ENCODE measurements at regions not wholly inside any gene's neighbourhood (a gene's known extent, or its start where the extent isn't known, plus 50 kb on each side); places are given as distances from the start of the nearest gene placed in this dataset.

DNA sequence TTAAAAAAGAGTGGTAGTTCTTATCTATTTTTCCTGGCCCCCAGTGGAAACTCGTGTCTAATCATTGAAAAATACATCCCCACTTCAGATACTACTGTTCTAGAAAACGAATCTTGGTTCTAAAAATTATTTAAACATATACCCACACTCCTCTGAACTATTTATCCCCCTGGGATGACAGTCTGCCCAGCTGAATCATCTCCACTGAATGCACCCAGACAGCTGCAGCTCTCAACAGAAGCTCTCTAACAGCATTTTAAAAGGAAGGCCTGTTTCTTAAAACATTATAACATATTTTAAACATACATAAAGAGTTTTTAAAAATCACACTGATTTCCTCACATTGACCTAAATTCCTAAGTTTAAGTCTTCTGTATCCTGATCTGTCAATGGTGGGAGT is 544.6 kb upstream of the PHF14 start:
- TF ChIP-seq, protein P1, sequence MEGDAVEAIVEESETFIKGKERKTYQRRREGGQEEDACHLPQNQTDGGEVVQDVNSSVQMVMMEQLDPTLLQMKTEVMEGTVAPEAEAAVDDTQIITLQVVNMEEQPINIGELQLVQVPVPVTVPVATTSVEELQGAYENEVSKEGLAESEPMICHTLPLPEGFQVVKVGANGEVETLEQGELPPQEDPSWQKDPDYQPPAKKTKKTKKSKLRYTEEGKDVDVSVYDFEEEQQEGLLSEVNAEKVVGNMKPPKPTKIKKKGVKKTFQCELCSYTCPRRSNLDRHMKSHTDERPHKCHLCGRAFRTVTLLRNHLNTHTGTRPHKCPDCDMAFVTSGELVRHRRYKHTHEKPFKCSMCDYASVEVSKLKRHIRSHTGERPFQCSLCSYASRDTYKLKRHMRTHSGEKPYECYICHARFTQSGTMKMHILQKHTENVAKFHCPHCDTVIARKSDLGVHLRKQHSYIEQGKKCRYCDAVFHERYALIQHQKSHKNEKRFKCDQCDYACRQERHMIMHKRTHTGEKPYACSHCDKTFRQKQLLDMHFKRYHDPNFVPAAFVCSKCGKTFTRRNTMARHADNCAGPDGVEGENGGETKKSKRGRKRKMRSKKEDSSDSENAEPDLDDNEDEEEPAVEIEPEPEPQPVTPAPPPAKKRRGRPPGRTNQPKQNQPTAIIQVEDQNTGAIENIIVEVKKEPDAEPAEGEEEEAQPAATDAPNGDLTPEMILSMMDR (conservative IDR thresholded peaks at IDR 0.05): no peak
- Histone ChIP-seq H3K9me3 (ENCODE audit: control insufficient read depth, low read length) (no peaks in the 10 kb centered on the region), H3K4me3 (ENCODE audit: low read length) (no peak overlapping the region), H3K9ac (ENCODE audit: extremely low read depth, low read length, poor library complexity, severe bottlenecking) (no peak overlapping the region), H3K27me3 (ENCODE audit: control insufficient read depth, insufficient read depth, low read length, poor library complexity, severe bottlenecking) (no peaks in the 10 kb centered on the region), H3K4me1 (ENCODE audit: control insufficient read depth, insufficient read depth, low read length) (no peaks in the 10 kb centered on the region), H3K36me3 (ENCODE audit: control insufficient read depth, insufficient read depth, low read length) (no peaks in the 10 kb centered on the region), H3K27ac (ENCODE audit: low read depth, low read length) (no peak overlapping the region)
- H3K27ac Mint-ChIP-seq: peak overlapping the region; percentile 46
- H3K36me3 Mint-ChIP-seq (ENCODE audit: low read depth): no peaks in the 10 kb centered on the region
- no peaks in the 10 kb centered on the region for H3K27me3 Mint-ChIP-seq (ENCODE audit: insufficient read depth)
- DNase-seq: no peak
- H3K9me3 Mint-ChIP-seq: no peaks in the 10 kb centered on the region
- no peaks in the 10 kb centered on the region for H3K4me1 Mint-ChIP-seq
- 44% methylated on average over 2 of the region's 2 CpGs; no CpG with 5 or more reads in 1 of the 2 experiments for WGBS, 2 experiments (ENCODE audit: insufficient coverage in 1 of 2, insufficient read length in 1 of 2)
- H3K4me3 Mint-ChIP-seq: no peak overlapping the region

DNA sequence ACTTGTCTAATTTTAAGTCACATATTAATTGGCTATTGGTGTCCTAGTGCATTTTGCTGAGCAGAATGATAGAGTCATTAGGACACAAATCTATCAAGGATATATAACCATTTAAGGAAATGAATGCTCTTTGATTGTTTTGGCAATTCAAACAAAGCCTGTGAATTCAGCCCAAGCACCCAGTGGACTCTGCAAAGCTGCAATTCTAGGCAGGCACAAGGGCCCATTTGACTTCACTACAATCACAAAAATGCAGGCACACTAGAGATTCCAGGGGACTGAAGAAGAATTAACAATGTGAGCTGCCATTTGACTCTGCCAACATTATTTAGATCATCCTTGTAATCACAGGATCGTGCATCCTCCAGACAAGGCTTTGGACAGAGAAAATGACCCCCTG is 544.2 kb upstream of the PHF14 start:
- 87 to 100% methylated on average over 1 of the region's 1 CpG for WGBS, 2 experiments (ENCODE audit: insufficient coverage in 1 of 2, insufficient read length in 1 of 2)
- TF ChIP-seq, protein P1 (conservative IDR thresholded peaks at IDR 0.05): no peak
- Mint-ChIP-seq H3K27me3 (ENCODE audit: insufficient read depth) (no peaks in the 10 kb centered on the region), H3K27ac (no peak overlapping the region), H3K4me3 (no peak overlapping the region), H3K4me1 (no peaks in the 10 kb centered on the region), H3K36me3 (ENCODE audit: low read depth) (no peaks in the 10 kb centered on the region), H3K9me3 (no peaks in the 10 kb centered on the region)
- H3K9ac ChIP-seq (ENCODE audit: extremely low read depth, low read length, poor library complexity, severe bottlenecking): no peak overlapping the region
- no peaks in the 10 kb centered on the region for H3K9me3 ChIP-seq (ENCODE audit: control insufficient read depth, low read length)
- H3K4me3 ChIP-seq (ENCODE audit: low read length): no peak overlapping the region
- no peak overlapping the region for H3K27ac ChIP-seq (ENCODE audit: low read depth, low read length)
- H3K4me1 ChIP-seq (ENCODE audit: control insufficient read depth, insufficient read depth, low read length): no peaks in the 10 kb centered on the region
- H3K36me3 ChIP-seq (ENCODE audit: control insufficient read depth, insufficient read depth, low read length): no peaks in the 10 kb centered on the region
- no peaks in the 10 kb centered on the region for H3K27me3 ChIP-seq (ENCODE audit: control insufficient read depth, insufficient read depth, low read length, poor library complexity, severe bottlenecking)
- DNase-seq: no peak

GRCh38 chr7:10436302-10436701 is 537.4 kb upstream of the PHF14 start:
- no peaks in the 10 kb centered on the region for H3K9me3 Mint-ChIP-seq
- H3K36me3 Mint-ChIP-seq (ENCODE audit: low read depth): no peaks in the 10 kb centered on the region
- no peak for DNase-seq
- WGBS, 2 experiments (ENCODE audit: insufficient coverage in 1 of 2, insufficient read length in 1 of 2): 91% methylated on average over 2 of the region's 2 CpGs; no CpG with 5 or more reads in 1 of the 2 experiments
- H3K27ac ChIP-seq (ENCODE audit: low read depth, low read length): no peak overlapping the region
- H3K9me3 ChIP-seq (ENCODE audit: control insufficient read depth, low read length): no peaks in the 10 kb centered on the region
- H3K9ac ChIP-seq (ENCODE audit: extremely low read depth, low read length, poor library complexity, severe bottlenecking): no peak overlapping the region
- TF ChIP-seq, protein P1 (conservative IDR thresholded peaks at IDR 0.05): no peak
- H3K4me1 Mint-ChIP-seq: no peaks in the 10 kb centered on the region
- H3K4me3 Mint-ChIP-seq: no peak overlapping the region
- H3K4me1 ChIP-seq (ENCODE audit: control insufficient read depth, insufficient read depth, low read length): no peaks in the 10 kb centered on the region
- H3K27me3 ChIP-seq (ENCODE audit: control insufficient read depth, insufficient read depth, low read length, poor library complexity, severe bottlenecking): no peaks in the 10 kb centered on the region
- no peak overlapping the region for H3K4me3 ChIP-seq (ENCODE audit: low read length)
- no peak overlapping the region for H3K27ac Mint-ChIP-seq
- no peaks in the 10 kb centered on the region for H3K36me3 ChIP-seq (ENCODE audit: control insufficient read depth, insufficient read depth, low read length)
- no peaks in the 10 kb centered on the region for H3K27me3 Mint-ChIP-seq (ENCODE audit: insufficient read depth)
